ENCODE measurements at regions not wholly inside any gene's neighbourhood (a gene's known extent, or its start where the extent isn't known, plus 50 kb on each side); places are given as distances from the start of the nearest gene placed in this dataset.
"Not testable (repeated sequence)": the region's sequence is repeated elsewhere in the genome, so short reads cannot be mapped to it uniquely, and the experiment has no call there.

DNA sequence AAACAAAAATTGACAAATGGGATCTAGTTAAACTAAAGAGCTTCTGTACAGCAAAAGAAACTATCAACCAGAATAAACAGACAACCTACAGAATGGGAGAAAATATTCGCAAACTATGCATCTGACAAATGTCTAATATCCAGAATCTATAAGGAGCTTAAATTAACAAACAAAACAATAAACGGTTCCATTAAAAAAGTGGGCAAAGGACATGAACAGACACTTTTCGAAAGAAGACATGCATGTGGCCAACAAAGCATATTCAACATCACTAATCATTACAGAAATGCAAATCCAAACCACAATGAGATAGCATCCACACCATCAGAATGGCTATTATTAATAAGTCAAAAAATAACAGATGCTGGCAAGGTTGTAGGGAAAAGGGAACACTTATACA, 50.5 kb upstream of the MED13L start:
- H3K36me3 Mint-ChIP-seq; ATAC-seq; H3K9me3 Mint-ChIP-seq; H3K27ac Mint-ChIP-seq; DNase-seq (ENCODE audit: low spot score in 2 of 2): not testable (repeated sequence)

DNA sequence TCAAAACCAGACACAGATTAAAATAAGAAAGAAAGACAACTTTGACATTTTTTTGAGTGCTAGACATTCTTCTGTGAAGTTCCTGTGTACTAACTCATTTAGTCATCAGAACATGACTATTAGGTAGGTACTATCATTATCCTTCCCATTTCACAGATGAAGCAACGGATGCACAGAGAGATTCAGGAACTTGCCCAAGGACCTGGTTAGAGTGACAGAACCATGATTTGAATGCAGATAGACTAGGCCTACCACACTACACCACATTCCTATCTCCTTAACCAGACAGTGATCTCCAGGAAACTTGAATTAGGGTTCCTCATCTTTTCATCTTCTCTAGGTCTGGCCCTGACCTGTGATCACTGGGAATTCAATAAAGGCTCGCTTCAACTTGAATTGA, 54.4 kb upstream of the MED13L start:
- H3K36me3 Mint-ChIP-seq: no peaks in the 10 kb centered on the region
- H3K9me3 Mint-ChIP-seq: no peaks in the 10 kb centered on the region
- ATAC-seq (no peak), DNase-seq (ENCODE audit: low spot score in 2 of 2) (no peak)
- no peak overlapping the region for H3K27ac Mint-ChIP-seq

DNA sequence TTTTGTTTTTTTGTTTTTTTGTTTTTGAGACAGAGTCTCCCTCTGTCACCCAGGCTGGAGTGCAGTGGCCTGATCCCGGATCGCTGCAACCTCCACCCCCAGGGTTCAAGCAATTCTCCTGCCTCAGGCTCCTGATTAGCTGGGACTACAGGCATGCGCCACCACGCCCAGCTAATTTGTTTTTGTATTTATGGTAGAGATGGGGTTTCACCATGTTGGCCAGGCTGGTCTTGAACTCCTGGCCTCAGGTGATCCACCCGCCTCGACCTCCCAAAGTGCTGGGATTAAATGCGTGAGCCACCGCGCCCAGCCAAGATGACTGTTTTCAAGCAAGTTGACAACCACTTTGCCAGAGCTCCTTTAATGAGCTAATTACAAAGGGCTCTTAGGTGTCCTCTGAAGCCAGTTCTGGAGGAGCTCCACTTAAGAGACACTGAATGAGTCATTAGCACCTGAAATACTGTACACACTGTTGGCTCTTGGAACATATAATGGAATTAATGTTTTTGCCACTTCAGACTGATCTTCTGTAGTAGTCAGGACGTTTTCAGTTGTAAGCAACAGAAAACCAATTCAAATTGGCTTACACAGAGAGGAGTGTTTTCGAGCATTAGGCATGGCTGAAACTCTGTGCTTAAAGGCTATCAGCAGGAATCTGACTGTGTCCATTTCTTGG, 55.4 kb upstream of the MED13L start:
- ATAC-seq: no peak
- Mint-ChIP-seq H3K36me3 (no peaks in the 10 kb centered on the region), H3K27ac (no peak overlapping the region), H3K9me3 (no peaks in the 10 kb centered on the region)
- no peak for DNase-seq (ENCODE audit: low spot score in 2 of 2)

DNA sequence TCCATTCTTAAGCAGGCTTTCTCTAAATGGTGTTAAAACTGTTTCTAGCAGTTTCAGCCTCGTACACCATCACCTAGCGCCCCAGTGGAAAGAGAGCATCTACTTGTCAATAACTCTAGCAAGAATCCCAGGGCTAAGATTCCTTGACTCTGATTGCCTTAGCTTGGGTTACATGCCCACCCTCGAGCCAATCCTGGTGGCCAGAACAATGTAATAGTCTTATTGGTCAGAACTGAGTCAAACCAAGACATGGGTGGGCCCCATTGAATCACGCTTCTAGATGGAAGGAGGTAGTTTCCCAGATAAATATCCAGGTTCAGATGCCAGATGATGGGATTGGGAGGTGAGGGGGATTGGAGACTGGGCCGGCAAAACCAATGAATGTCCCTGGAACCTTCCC, 55.9 kb upstream of the MED13L start:
- Mint-ChIP-seq H3K27ac (no peak overlapping the region), H3K36me3 (no peaks in the 10 kb centered on the region), H3K9me3 (no peaks in the 10 kb centered on the region)
- no peak for DNase-seq (ENCODE audit: low spot score in 2 of 2)
- ATAC-seq: no peak

GRCh38 chr12:116336542-116337065, 59.1 kb upstream of the MED13L start:
- ATAC-seq (peak; percentile 34 to 79), DNase-seq (ENCODE audit: low spot score in 2 of 2) (no peak)
- Mint-ChIP-seq H3K27ac (peak overlapping the region in 1 of 2 donors; percentile 79), H3K9me3 (no peaks in the 10 kb centered on the region), H3K36me3 (no peaks in the 10 kb centered on the region)

DNA sequence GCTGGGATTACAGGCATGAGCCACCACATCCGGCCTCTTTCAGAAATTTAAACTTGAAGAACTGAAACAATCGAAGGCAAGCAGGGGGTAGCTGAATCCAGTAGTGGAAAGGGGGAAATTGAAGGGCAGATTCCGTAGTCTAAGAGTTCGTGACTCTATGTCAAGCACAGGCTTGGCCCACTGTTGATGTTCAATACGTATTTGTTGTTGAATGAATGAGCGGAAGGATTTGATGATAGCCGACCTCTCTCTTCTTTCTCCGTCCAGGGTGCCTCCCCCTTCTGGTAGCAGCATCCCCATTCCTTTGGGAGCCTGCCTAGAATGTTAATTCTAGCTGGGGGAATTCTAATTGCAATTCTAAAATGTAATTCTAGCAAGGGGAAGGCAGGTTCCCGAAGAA, 59.8 kb upstream of the MED13L start:
- no peak for ATAC-seq
- DNase-seq (ENCODE audit: low spot score in 2 of 2): no peak
- no peaks in the 10 kb centered on the region for H3K36me3 Mint-ChIP-seq
- H3K27ac Mint-ChIP-seq: no peak overlapping the region
- H3K9me3 Mint-ChIP-seq: no peaks in the 10 kb centered on the region

GRCh38 chr12:116338064-116338846, 60.8 kb upstream of the MED13L start:
- Mint-ChIP-seq H3K9me3 (no peaks in the 10 kb centered on the region), H3K27ac (no peak overlapping the region), H3K36me3 (peaks cover 0 to 4% of the 10 kb centered on the region in 2 donors)
- ATAC-seq (no peak), DNase-seq (ENCODE audit: low spot score in 2 of 2) (no peak)

GRCh38 chr12:116339062-116339461, 61.6 kb upstream of the MED13L start:
- no peaks in the 10 kb centered on the region for H3K9me3 Mint-ChIP-seq
- peaks cover 0 to 7% of the 10 kb centered on the region in 2 donors for H3K36me3 Mint-ChIP-seq
- ATAC-seq: no peak

GRCh38 chr12:116339800-116340371, 62.4 kb upstream of the MED13L start:
- Mint-ChIP-seq H3K9me3 (peaks cover 4 to 5% of the 10 kb centered on the region in 2 donors), H3K27ac (no peak overlapping the region), H3K36me3 (peaks cover 0 to 13% of the 10 kb centered on the region in 2 donors)
- DNase-seq (ENCODE audit: low spot score in 2 of 2) (no peak), ATAC-seq (peak in 1 of 2 donors; percentile 12)

More at GRCh38 chr12:116339062-116339461, 61.6 kb upstream of the MED13L start:
- H3K27ac Mint-ChIP-seq: no peak overlapping the region
- DNase-seq (ENCODE audit: low spot score in 2 of 2): no peak

- H3K36me3 Mint-ChIP-seq: peaks cover 0 to 18% of the 10 kb centered on the region in 2 donors
- ATAC-seq: no peak
- no peak for DNase-seq (ENCODE audit: low spot score in 2 of 2)
- no peak overlapping the region for H3K27ac Mint-ChIP-seq
- H3K9me3 Mint-ChIP-seq: peaks cover 4 to 9% of the 10 kb centered on the region in 2 donors
Measured at GRCh38 chr12:116343331-116343884, 65.9 kb upstream of the MED13L start.

GRCh38 chr12:116346222-116346621, 68.7 kb upstream of the MED13L start:
- no peak overlapping the region for H3K27ac Mint-ChIP-seq
- peaks cover 0 to 18% of the 10 kb centered on the region in 2 donors for H3K36me3 Mint-ChIP-seq
- H3K9me3 Mint-ChIP-seq: peaks cover 4 to 9% of the 10 kb centered on the region in 2 donors
- DNase-seq (ENCODE audit: low spot score in 2 of 2) (no peak), ATAC-seq (no peak)

DNA sequence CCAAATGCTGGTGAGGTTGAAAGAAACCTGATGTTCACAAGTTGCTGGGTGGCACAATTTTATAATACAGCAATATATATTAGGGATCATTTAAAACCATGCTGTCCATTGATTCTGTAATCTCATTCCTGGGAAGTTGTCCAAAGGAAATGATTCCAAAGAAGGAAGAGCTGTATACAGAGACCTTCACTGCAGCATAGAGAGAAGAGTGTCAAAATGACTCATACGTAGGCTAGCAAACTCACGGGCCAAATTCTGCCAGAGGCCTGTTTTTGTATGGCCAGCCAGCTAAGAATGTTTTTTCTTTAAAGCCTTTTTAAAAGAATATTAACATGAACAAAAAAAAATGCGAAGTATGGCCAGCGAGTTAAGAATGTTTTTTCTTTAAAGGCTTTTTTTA, 69.2 kb upstream of the MED13L start:
- DNase-seq (ENCODE audit: low spot score in 2 of 2): no peak
- no peak for ATAC-seq
- Mint-ChIP-seq H3K36me3 (peaks cover 0 to 18% of the 10 kb centered on the region in 2 donors), H3K9me3 (peaks cover 4 to 9% of the 10 kb centered on the region in 2 donors), H3K27ac (no peak overlapping the region)

DNA sequence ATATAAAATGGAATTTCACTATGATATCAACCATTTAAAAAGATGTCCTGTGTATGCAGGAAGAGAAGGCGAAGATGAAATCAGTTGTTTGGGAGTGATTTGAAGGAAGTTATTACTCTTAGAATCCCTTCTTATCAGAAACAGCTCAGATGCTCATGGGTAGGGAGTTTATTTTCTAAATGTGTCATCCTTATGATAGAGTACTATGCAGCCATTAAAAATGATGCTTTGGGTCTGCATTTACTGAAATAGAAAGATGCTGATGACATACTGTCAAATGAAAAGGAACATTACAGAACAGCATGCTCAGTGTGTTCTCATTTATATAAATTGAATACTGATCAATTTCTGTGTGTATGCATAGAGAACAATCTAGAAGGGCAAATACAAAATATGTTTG, 69.8 kb upstream of the MED13L start:
- Mint-ChIP-seq H3K9me3 (peaks cover 4 to 9% of the 10 kb centered on the region in 2 donors), H3K36me3 (peaks cover 0 to 18% of the 10 kb centered on the region in 2 donors)
- ATAC-seq: no peak

DNA sequence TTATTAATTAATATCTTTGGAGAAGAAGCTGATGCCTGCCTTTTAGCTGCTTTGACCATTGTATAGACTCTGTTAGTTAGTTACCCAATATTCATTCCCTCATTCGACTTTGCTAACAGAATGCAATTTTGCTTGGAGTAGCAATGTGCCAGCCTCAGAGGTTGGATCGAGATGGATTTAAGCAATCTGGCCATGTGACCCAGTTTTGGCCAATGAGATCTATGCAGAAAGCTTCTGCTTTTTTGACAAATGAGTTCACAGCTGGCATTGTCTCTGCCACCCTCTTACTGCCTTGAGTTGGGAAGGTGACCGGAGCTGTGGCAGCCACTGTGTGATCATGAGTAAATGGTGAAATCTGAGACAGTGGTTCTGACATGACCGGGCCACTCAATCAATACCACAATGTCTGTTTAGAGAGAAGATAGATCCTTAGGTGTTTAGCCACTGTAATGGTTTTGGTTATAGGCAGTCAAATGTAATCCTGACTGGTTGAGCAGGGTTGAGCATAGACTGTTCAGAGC, 74.9 kb upstream of the MED13L start:
- DNase-seq (ENCODE audit: low spot score in 2 of 2): no peak
- Mint-ChIP-seq H3K36me3 (no peaks in the 10 kb centered on the region), H3K9me3 (no peaks in the 10 kb centered on the region), H3K27ac (no peak overlapping the region)
- no peak for ATAC-seq

More for the DNA sequence above, 69.8 kb upstream of the MED13L start:
- H3K27ac Mint-ChIP-seq: no peak overlapping the region
- no peak for DNase-seq (ENCODE audit: low spot score in 2 of 2)

GRCh38 chr12:116353958-116354357, 76.5 kb upstream of the MED13L start:
- no peak overlapping the region for H3K27ac Mint-ChIP-seq
- DNase-seq (ENCODE audit: low spot score in 2 of 2) (no peak), ATAC-seq (no peak)
- H3K36me3 Mint-ChIP-seq: no peaks in the 10 kb centered on the region
- H3K9me3 Mint-ChIP-seq: no peaks in the 10 kb centered on the region

- H3K36me3 Mint-ChIP-seq: no peaks in the 10 kb centered on the region
- DNase-seq (ENCODE audit: low spot score in 2 of 2) (no peak), ATAC-seq (no peak)
- H3K9me3 Mint-ChIP-seq: no peaks in the 10 kb centered on the region
- H3K27ac Mint-ChIP-seq: no peak overlapping the region
Measured at GRCh38 chr12:116354534-116354933, 77.0 kb upstream of the MED13L start.

Measured in activated naive CD4-positive, alpha-beta T cell treated with anti-CD3 and anti-CD28 coated beads, Interleukin-2, amount 50 U/mL, for 72 hours (primary cell).